KMS-11 (cell line): ENCODE measurements at regions not wholly inside any gene's neighbourhood (a gene's known extent, or its start where the extent isn't known, plus 50 kb on each side); places are given as distances from the start of the nearest gene placed in this dataset.

Source experiments
- H2AFZ ChIP-seq: fragments of 200-600 bp; sonication (generic); 2 replicates; pipeline ENCODE4 v1.6.1; 2016; ENCODE audit warnings: antibody characterized with exemption, mixed run types, low read depth
- H3K27ac ChIP-seq: fragments of 200-600 bp; sonication (generic); 2 replicates; pipeline ENCODE4 v1.6.1; 2016; ENCODE audit warnings: mild to moderate bottlenecking, mixed run types
- H3K27me3 ChIP-seq: fragments of 200-600 bp; sonication (generic); 2 replicates; pipeline ENCODE4 v1.6.1; 2017; ENCODE audit warnings: mild to moderate bottlenecking, low read depth, mixed run types, moderate library complexity; ENCODE audit not compliant: insufficient read depth
- H3K36me3 ChIP-seq: fragments of 200-600 bp; sonication (generic); 2 replicates; pipeline ENCODE4 v1.6.1; 2017; ENCODE audit warnings: mild to moderate bottlenecking, mixed run types; ENCODE audit not compliant: insufficient read depth
- H3K4me1 ChIP-seq: fragments of 200-600 bp; sonication (generic); 2 replicates; pipeline ENCODE4 v1.6.1; 2016; ENCODE audit warnings: mild to moderate bottlenecking, low read depth, mixed run types; ENCODE audit not compliant: poor library complexity, severe bottlenecking
- H3K4me2 ChIP-seq: fragments of 200-600 bp; sonication (generic); 2 replicates; pipeline ENCODE4 v1.7.0; 2016; ENCODE audit warnings: mild to moderate bottlenecking, mixed run types
- H3K4me3 ChIP-seq: fragments of 200-600 bp; sonication (generic); IDR thresholded peaks from 2 replicates; pipeline ENCODE4 v1.6.1; 2017; ENCODE audit warnings: low read depth, low read length, mixed read lengths; ENCODE audit not compliant: insufficient read depth
- H3K79me2 ChIP-seq: fragments of 200-600 bp; sonication (generic); 2 replicates; pipeline ENCODE4 v1.6.1; 2016; ENCODE audit warnings: low read depth, mixed run types; ENCODE audit not compliant: insufficient read depth
- H3K9ac ChIP-seq: fragments of 200-600 bp; sonication (generic); 2 replicates; pipeline ENCODE4 v1.6.1; 2016; ENCODE audit warnings: mild to moderate bottlenecking, mixed run types
- H4K20me1 ChIP-seq: fragments of 200-600 bp; sonication (generic); 2 replicates; pipeline ENCODE4 v1.6.1; 2016; ENCODE audit warnings: mild to moderate bottlenecking, mixed run types; ENCODE audit not compliant: insufficient read depth
- TF ChIP-seq, protein P1 (sequence below): fragments of 200-600 bp; sonication (generic); conservative IDR thresholded peaks from 2 replicates; pipeline ENCODE4 v1.6.1; 2017; ENCODE audit warnings: low read depth, mild to moderate bottlenecking, antibody characterized with exemption, low read length, moderate library complexity, mixed read lengths

GRCh38 chr20:52383995-52384621 is 192.5 kb upstream of the ZFP64 start:
- TF ChIP-seq, protein P1, sequence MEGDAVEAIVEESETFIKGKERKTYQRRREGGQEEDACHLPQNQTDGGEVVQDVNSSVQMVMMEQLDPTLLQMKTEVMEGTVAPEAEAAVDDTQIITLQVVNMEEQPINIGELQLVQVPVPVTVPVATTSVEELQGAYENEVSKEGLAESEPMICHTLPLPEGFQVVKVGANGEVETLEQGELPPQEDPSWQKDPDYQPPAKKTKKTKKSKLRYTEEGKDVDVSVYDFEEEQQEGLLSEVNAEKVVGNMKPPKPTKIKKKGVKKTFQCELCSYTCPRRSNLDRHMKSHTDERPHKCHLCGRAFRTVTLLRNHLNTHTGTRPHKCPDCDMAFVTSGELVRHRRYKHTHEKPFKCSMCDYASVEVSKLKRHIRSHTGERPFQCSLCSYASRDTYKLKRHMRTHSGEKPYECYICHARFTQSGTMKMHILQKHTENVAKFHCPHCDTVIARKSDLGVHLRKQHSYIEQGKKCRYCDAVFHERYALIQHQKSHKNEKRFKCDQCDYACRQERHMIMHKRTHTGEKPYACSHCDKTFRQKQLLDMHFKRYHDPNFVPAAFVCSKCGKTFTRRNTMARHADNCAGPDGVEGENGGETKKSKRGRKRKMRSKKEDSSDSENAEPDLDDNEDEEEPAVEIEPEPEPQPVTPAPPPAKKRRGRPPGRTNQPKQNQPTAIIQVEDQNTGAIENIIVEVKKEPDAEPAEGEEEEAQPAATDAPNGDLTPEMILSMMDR: no peak

GRCh38 chr20:52382933-52383332 is 191.4 kb upstream of the ZFP64 start:
- H3K4me2 ChIP-seq: no peak overlapping the region
- no peaks in the 10 kb centered on the region for H3K4me1 ChIP-seq
- H3K4me3 ChIP-seq: no peak overlapping the region
- H3K9ac ChIP-seq: no peak overlapping the region
- no peak overlapping the region for H3K27ac ChIP-seq
- H2AFZ ChIP-seq: no peak overlapping the region
- no peaks in the 10 kb centered on the region for H4K20me1 ChIP-seq
- no peaks in the 10 kb centered on the region for H3K27me3 ChIP-seq
- H3K79me2 ChIP-seq: no peaks in the 10 kb centered on the region
- no peaks in the 10 kb centered on the region for H3K36me3 ChIP-seq
- TF ChIP-seq, protein P1: no peak

More at GRCh38 chr20:52383995-52384621, 192.5 kb upstream of the ZFP64 start:
- H3K4me1 ChIP-seq: no peaks in the 10 kb centered on the region
- H3K36me3 ChIP-seq: no peaks in the 10 kb centered on the region
- H3K27ac ChIP-seq: no peak overlapping the region
- H3K4me2 ChIP-seq: no peak overlapping the region
- no peak overlapping the region for H2AFZ ChIP-seq
- no peaks in the 10 kb centered on the region for H4K20me1 ChIP-seq
- H3K79me2 ChIP-seq: no peaks in the 10 kb centered on the region
- no peak overlapping the region for H3K9ac ChIP-seq
- no peak overlapping the region for H3K4me3 ChIP-seq
- no peaks in the 10 kb centered on the region for H3K27me3 ChIP-seq

DNA sequence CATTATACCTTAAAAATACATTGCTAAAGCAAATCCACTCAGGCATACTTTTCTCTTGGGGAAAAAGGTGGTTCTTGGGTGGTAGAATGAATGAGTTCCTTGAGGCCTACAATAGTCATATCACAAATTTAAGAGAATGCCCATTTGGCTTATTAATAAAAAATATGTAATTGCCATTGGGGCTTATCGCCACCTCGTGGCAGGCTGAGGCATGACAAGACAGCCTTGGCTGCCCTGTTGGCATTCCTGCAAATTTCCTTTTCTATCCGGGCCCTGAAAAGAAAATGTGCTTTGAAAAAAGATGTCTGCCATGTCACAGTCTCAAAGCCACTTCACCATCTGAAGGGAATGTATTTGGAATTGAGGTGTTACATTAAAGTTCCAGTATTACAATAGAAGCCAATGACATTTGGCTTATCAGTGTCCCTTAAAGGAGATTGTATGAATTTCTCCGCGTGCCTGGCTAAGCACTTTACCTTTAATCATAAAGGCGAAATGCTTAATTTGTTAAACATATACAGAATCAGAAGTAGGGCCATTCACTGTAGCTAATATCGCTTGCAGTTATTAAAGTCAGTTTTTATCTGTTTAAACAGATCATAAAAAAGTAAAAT is 188.3 kb upstream of the ZFP64 start:
- Histone ChIP-seq H3K79me2 (no peaks in the 10 kb centered on the region), H2AFZ (no peak overlapping the region), H3K9ac (no peak overlapping the region), H3K27me3 (no peaks in the 10 kb centered on the region), H3K4me2 (no peak overlapping the region), H3K4me1 (no peaks in the 10 kb centered on the region), H3K4me3 (no peak overlapping the region), H3K36me3 (no peaks in the 10 kb centered on the region), H3K27ac (no peak overlapping the region), H4K20me1 (no peaks in the 10 kb centered on the region)
- TF ChIP-seq, protein P1: peak; percentile 98

DNA sequence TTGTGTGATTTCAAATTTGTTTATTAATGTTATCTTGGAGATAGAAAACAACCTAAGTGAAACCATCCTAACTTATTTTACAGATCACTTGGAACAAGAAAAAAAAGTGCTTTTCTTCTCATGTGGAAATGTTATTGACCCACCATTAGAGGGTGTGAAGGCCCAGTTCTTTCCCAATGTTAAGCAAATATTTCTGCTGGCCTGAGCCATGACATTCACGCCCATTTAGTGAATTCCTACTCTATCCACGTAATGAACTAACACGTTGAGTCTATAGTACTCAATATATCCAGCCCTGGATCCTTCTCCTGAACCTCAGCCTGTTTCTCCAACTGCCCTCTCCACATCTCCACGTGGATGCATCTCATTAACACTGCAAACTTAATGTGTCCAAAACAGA is 180.6 kb upstream of the ZFP64 start:
- Histone ChIP-seq H3K27me3 (no peaks in the 10 kb centered on the region), H3K36me3 (no peaks in the 10 kb centered on the region), H4K20me1 (no peaks in the 10 kb centered on the region), H2AFZ (no peak overlapping the region), H3K27ac (no peak overlapping the region), H3K9ac (no peak overlapping the region), H3K4me2 (no peak overlapping the region), H3K4me3 (no peak overlapping the region), H3K4me1 (no peaks in the 10 kb centered on the region), H3K79me2 (no peaks in the 10 kb centered on the region)
- TF ChIP-seq, protein P1: no peak
